Activated CD4-positive, alpha-beta T cell treated with anti-CD3 and anti-CD28 coated beads, Interleukin-2, Interleukin-6, amounts not matched to agents 100 ng/mL and 50 ng/mL, durations not matched to agents 16 hours and 8 hours (primary cell): ENCODE measurements at regions not wholly inside any gene's neighbourhood (a gene's known extent, or its start where the extent isn't known, plus 50 kb on each side); places are given as distances from the start of the nearest gene placed in this dataset.
"Not testable (repeated sequence)": the region's sequence is repeated elsewhere in the genome, so short reads cannot be mapped to it uniquely, and the experiment has no call there.

Source experiments
- DNase-seq: peaks from one replicate; pipeline ENCODE4 v3.0.0-alpha.2; 2020

- not testable (repeated sequence) for DNase-seq
Measured at GRCh38 chr2:128679680-128680079, 361.0 kb upstream of the HS6ST1 start.

- DNase-seq, result no peak
Measured at GRCh38 chr2:128681507-128681906, 362.8 kb upstream of the HS6ST1 start.

DNA sequence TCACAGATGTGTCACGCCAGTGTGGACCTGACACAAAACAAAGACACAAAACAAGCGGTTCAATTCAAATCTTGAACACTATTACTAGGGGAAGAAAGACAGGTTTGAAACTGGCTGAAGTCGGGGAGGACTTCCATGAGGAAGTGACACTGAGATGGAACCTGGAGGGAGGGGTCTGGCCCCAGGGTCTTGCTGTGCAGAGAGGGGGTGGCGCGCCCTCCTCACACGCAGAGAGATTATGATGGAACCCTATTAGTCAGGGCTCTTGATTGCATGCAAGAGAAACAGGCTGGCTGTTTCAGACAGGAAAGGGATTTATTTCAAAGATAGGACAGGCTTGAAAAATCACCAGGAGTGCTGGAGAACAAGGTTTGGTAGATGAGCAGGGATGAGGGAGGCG lies 363.6 kb upstream of the HS6ST1 start:
- DNase-seq, result no peak

- no peak for DNase-seq
Measured at GRCh38 chr2:128682729-128683284, 364.1 kb upstream of the HS6ST1 start.

GRCh38 chr2:128684523-128684922 lies 365.9 kb upstream of the HS6ST1 start:
- DNase-seq, result no peak

DNA sequence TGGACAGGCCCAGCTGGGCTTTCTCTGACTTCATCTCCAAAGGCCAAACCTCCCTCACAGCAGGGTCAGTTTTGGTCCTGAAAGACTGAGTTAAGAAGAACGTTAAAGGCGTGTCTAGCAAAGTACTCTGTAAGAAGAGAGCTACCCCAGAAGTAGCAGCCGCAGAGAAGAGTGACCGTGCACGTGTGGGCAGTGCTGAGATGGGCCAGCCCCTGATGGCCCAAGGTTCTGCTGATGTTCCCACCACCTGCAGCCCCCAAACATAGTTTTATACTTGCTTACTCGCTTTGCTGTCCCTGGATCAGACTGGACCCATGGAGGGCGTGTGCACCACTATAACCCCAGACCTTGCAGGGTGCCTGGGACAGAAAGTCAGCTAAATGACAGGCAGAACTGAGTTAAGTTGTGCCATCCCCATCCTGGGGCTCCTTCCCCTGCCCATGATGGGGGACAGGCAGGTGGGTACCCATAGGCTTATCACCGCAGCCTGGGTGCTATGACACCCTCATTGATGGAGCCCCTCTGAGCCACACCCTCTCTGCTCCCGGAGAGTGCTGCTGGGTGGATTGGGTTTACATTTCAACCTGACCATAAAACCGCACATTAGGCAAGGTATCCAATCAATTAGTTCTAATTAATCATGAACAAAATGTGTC lies 367.3 kb upstream of the HS6ST1 start:
- DNase-seq, result no peak

- DNase-seq, result no peak
Measured at GRCh38 chr2:128686497-128686859, 367.8 kb upstream of the HS6ST1 start.

DNA sequence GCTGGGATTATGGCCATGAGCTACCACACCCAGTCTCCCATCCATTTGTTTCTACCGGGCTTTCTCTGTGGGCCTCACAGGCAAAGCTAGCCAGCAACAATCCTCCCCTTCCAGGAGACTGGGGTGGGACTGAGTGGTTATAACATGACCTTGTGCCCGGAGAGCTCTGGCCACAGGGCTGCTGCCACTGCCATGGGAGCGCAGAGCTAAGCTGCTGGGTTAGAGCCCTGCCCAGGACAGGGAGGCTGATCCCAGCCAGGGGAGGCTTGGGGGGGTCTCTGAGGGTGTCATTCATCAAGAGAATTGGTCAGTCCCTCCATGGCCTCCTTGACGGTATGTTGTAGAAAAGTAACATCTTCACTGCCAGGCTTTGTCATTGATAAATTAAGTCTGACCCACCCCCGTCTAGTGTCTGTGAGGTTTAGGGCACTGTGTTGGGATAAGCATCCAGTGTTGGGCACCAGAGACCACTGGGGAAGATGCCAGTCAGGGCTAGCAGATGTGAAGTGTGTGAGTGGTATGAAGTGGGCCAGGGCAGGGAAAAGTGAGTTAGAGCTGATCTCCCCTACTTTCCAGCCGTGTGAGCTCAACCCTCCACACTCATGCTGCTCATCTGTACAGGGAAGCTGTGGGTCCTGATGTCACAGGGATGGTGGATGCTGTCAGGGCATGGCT lies 368.4 kb upstream of the HS6ST1 start:
- no peak for DNase-seq

DNA sequence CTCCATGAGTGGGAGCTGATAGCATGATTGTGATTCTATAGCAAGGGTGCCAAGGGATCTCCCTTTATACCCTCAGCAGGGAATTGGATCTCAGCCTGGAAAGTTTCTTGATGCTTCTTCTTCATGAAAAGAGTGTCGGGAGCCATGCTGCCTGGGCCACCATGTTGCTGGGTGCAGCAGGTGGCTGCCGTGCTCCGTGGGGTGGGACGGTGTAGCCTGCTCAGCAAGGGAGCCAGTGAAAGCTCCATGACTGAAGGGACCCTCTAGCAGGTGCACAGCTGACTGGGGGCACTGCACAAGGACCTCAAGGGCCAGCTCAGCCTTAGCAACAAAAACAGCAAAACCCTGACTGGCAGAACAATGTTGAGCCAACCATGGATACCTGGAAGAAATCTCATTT lies 368.9 kb upstream of the HS6ST1 start:
- no peak for DNase-seq

GRCh38 chr2:128689971-128690370 lies 371.3 kb upstream of the HS6ST1 start:
- no peak for DNase-seq

GRCh38 chr2:128690431-128690830 lies 371.8 kb upstream of the HS6ST1 start:
- DNase-seq, result no peak

DNA sequence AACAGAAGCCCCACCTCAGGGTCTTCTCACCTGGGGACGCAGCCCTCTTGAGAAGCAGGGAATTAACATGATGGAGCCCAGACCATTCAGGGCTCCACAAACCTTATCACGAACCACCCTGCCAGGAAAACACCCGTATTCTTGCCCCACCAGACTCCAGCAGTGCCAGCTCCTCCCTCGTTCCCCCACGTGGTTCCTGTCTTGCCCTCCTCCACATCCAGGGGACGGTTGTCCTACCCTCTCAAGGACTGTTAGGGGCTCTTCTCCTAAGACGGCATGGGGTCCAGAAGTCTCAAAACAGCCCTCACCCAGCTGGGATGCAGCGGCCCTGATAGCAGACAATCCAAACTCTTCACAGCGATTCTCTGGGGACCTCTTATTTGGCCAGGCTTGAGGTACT lies 372.2 kb upstream of the HS6ST1 start:
- DNase-seq, result no peak

DNA sequence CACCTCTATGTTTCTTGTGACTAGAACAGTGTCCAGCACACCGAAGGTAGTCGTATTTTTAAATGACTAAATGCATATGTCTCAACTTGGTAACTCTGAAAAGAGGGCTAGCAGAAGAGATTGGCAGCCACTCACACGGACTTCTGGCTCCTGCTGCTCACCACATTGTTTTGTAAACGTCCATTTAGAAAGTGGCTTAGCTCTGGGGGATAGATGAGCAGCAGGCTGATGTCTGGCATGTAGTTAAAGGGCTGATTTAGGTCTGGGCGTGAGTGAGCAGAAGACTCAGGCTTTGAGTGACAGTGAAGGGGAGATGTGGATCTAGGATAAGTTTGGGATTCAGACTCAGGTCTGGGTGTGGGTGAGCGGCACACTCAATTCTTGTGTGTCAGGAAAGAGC lies 372.9 kb upstream of the HS6ST1 start:
- DNase-seq, result no peak

- no peak for DNase-seq
Measured at GRCh38 chr2:128692895-128693742, 374.5 kb upstream of the HS6ST1 start.

GRCh38 chr2:128693743-128694029 lies 375.0 kb upstream of the HS6ST1 start:
- DNase-seq, result no peak

DNA sequence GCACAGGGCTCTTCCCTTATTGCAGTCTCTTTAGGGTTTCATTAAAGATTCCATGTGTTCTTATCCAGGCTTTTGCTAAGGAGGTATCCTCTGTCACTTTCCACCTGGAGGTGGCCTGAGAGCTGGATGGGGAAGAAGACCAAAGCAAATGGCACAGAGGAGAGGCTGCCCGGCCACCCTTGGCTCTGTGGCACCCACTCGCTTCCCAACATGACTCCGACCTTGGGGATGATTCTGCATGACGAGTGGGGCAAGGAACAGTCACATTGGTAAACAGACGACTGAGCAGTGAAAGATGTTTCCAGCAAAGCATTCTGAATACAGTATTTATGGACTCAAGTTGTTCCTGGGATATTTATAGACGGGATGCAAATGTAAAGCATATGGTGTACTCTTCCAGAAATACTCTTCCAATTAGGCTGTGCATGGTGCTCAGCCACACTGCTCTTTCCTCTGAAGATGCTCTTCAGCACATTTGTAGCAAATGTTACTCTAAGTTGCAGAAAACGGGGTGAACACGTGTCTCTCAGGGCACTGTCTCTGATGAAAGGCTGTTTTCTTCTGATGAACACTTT lies 377.1 kb upstream of the HS6ST1 start:
- no peak for DNase-seq

- no peak for DNase-seq
Measured at GRCh38 chr2:128696421-128696820, 377.8 kb upstream of the HS6ST1 start.

DNA sequence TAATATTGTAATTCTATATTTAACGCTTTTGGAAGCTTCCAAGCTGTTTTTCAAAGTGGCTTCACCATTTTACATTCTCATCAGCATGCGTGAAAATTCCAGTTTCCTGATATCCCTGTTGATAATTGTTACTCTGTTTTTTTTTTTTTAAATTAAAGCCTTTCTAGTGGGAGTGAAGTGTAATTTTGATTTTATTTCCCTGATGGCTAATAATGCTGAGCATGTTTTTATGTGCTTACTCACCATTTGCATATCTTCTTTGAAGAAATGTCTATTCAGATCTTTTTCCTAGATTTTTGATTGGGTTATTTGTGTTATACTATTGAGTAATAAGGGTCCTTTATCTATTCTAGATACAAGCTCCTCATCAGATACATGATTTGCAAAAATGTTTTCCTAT lies 382.8 kb upstream of the HS6ST1 start:
- DNase-seq, result no peak

DNA sequence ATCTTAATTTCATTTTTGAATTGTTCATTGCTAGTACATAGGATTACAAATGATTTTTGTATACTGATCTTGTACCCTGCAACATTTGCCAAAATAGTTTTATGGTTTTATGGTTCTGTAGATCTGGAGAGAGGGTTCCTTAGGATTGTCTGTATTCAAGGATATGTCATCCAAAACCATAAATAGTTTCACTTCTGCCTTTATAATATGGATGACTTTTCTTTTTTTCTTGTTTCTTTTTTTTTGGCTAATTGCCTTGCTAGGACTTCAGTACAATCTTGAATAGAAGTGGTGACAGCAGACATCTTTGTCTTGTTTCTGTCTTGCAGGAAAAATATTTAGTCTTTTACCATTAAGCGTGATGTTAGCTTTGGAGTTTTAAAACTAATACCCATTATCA lies 383.9 kb upstream of the HS6ST1 start:
- DNase-seq, result no peak

GRCh38 chr2:128708106-128708816 lies 389.6 kb upstream of the HS6ST1 start:
- no peak for DNase-seq

GRCh38 chr2:128710242-128710641 lies 391.6 kb upstream of the HS6ST1 start:
- DNase-seq, result no peak

DNA sequence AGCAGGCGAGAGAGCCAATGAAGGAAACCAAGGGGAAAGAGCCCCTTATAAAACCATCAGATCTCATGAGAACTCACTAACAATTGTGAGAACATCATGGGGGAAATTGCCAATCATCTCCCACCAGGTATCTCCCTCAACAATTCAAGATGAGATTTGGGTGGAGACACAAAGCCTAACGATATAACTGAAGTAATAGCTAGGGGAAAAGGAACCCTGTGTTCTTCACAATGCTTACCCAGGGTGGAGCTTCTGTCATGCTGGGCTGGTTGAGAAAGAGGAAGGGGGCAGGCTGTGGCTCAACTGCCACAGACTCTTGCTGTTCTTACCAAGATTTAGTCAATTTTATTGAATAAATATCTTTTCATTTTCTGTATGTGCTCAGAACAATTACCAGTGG lies 392.1 kb upstream of the HS6ST1 start:
- DNase-seq, result no peak

- no peak for DNase-seq
Measured at GRCh38 chr2:128714285-128714684, 395.6 kb upstream of the HS6ST1 start.
